HG03066 (cell line): ENCODE measurements at regions not wholly inside any gene's neighbourhood (a gene's known extent, or its start where the extent isn't known, plus 50 kb on each side); places are given as distances from the start of the nearest gene placed in this dataset.
"Not testable (repeated sequence)": the region's sequence is repeated elsewhere in the genome, so short reads cannot be mapped to it uniquely, and the experiment has no call there.

Experiments used
- ATAC-seq: cut with Tn5 transposase; IDR thresholded peaks from one replicate; pipeline ENCODE4 v1.9.1; 2021; ENCODE audit warnings: low read depth; ENCODE audit not compliant: unreplicated experiment

DNA sequence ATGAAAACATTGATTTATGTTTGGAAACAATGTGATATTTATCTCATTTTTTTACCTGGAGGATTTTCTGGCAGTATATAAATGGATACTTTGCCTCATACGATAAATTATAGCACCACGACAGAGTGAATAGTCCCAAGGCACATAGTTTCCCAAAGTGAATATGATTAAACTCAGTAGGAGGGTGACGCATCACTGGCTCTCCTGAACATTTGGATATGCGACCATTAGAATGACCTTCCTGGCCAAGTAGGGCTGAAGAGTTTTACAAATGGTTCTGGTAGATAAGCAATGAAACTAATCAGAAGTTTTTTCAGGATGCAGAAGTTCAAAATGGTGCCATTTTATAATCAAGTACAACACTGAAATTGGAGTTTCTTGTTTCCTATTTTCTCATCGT lies 397.7 kb downstream of the AASDHPPT start:
- no peak for ATAC-seq

DNA sequence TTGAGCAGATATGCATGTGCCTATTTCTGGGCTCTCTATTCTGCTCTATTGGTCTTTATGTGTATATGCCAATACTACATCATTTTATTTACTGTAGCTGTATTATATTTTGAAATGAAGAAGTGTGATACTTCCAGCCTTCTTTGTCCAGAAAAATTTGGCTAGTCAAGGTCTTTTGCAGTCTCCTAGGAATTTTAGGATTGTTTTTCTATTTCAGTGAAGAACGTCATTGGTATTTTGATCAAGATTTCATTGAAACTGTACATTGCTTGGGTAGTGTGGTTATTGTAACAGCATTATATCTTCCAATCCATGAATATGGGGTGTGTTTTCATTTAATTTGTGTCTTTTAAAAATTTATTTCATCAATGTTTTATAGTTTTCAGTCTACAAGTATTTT lies 400.3 kb downstream of the AASDHPPT start:
- no peak for ATAC-seq

DNA sequence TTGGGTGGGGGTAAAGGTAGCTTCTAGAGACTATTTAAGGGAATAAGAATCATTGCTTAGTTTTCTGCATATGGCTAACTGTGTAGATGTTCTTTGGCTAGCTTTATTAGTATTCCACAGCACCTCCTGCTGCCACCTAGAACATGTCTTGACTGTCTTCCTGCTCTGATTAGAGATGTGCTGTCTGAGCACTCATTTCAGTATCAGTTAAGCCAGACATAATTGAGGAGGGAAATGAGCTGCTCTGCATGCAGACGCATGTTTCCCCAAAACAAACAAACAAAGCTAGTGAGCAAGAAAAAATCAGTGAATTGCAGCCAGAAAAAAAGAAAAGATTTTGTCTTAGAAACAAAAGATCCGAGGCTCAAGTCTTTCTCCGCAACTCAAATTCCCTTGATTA lies 402.2 kb downstream of the AASDHPPT start:
- no peak for ATAC-seq

DNA sequence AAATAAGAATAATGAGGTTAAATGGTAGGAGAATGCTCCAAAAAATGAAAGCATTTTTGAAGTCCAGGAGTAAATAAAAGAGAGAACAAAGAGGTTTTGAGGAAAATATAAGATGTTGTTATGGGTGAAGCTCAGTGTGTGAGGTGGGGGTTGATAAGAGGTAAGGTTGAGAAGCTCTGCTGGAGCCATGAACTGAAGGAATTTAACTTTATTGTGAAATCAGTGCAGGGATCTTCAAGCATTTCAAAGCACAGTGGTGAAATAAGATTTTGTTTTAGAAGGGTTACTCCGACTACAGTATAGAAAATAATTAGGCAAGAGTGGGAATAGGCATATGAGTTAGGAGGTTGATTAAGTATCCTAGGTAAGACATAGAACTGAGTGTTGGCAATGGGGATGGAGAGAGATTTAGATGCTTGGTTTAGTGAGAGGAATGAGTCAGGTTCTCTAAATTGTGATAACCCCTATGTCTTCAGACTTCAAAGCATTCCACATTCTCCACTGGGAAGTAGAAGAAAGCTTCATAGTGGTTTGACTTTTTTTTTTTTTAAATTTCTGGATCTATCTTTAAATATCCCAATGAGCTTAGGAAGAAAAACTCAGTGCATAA lies 403.2 kb downstream of the AASDHPPT start:
- no peak for ATAC-seq

DNA sequence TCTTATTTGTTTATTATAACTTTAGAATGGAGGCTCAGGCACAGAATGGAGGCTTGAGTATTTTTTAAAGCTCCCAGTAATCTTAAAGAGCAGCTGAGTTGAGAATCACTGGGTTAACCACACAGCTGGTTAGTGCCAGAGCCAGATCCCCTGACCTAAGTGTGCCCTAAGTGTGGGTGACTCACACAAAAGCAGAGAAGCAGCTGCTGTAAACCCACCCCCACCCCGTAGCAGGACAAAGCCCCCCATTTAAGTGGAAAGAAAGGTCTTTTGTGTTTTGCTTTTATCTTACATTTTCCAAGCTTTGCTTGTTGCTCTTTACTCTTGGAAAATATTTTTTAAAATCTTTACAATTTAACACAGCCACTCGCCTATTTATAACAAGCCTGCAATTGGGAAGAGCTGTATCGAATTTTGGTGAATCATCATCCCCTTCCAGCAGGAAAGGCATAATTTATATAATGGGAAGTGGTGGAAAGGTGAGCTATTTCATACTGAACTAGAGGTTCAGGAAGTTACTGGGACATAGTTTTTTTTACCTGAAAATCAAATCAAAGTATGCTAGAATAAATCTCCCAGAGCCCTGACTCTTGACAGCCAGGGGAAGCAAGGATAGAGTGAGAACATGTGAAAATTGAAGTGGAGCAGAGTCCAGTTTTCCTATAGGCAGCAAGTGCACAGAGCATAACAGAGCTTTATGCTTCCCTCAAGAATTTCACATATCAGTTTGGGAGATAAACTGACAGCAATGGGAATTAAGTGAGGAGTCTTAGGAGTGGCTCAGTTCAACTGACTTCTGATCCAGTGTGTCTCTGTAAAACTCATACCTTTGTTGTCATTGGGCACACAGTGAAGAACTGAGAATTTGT lies 405.7 kb downstream of the AASDHPPT start:
- ATAC-seq, result no peak

DNA sequence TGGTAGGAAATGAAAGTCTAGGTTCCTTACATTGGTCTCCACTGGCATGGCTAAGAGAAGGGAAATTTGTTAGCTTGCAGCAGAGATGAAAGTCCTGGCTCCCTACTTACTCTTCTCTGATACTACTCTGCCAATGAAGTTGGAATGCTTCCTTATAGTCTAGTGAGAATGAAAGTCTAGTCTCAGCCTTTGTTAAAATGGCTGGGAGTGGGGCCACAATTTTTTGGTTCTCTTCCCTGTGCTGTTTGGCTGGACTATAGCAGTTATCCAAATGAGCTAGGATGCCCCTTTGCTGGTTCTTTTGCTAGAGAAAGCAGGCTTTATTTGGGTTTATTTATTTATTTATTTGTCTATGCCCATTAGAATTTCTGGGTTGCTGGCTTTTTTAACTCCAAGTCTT lies 414.3 kb downstream of the AASDHPPT start:
- ATAC-seq, result no peak

DNA sequence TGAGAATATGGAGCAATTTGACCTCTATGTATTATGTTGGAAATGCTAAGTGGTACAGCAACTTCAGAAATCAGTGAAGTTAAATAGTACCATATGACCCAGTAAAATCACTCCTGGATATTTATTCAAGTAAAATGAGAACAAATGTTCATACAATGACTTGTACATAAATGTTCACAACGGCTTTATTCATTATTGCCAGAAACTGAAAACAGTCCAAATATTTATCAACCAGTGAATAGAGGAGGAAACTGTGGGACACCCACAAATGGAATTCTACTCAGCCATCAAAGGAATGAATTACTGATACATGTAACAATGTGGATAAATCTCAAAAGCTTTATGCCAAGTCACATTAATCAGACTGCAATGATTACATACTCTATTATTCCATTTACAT lies 416.3 kb downstream of the AASDHPPT start:
- ATAC-seq, result no peak

DNA sequence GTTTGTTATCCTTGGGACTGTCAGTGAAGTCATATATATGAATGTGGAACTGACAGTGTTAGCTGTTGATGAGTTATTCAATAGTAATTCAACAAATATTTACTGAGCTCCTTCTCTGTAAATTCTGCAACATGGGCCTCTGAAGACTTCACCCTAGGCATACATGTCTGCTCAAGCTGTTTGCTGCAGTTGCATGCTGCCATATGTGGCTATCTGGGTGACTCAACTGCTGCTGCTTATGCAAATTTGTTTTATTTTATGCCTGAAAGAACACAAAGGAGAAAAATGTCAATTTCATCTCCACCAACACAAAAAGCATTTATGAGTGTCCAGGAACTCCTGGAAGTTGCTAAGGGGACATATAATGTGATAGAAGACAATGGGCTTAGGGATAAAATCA lies 417.6 kb downstream of the AASDHPPT start:
- ATAC-seq, result no peak

DNA sequence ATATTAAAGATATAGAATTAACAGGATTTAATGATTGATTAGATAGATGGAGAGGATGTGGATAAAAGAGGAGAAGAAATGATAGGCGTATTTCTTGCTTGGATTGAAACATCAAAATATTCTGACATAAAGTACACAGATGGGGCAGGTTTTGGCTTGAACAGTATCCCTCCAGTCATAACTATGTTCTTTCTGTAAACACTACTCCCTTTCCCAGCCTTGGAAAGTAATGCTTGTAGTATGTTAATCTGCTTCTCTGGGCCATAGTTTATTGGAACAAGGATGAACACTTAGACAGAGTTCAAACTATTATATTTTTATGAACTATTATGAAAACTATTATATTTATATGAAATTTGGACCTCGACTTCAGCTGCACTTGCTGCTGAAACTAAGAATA lies 419.2 kb downstream of the AASDHPPT start:
- ATAC-seq, result no peak

DNA sequence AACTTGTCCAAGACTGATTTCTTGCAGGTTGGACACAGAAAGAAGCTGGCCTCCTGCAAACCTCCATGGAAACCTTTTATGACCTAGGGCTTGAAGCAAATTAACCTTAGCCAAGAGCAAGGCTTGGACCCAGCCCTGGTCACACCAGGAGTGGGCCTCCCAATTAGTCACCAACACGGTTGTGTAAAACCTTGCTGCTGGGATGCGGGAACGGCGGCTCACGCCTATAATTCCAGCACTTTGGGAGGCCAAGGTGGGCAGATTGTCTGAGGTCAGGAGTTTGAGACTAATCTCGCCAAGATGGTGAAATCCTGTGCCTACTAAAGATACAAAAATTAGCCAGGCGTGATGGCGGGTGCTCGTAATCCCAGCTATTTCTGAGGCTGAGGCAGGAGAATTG lies 419.9 kb downstream of the AASDHPPT start:
- no peak for ATAC-seq

DNA sequence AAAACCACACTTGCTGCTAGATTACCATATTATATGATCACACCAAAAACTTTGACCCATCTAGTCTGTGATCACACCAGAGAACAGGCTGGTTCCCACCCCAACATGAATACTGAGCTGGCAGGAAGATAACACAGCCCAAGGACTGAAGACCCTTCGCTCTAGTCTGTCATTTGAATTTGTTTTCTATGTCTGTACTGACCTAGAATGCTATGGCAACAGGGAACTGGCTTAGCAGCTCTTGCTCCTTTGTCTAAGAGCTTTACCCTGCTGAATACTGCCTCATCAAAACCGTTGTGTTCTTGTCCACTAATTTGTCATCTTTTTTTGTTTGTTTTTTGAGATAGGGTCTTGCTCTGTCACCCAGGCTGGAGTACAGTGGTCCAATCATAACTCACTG lies 420.4 kb downstream of the AASDHPPT start:
- ATAC-seq, result no peak

DNA sequence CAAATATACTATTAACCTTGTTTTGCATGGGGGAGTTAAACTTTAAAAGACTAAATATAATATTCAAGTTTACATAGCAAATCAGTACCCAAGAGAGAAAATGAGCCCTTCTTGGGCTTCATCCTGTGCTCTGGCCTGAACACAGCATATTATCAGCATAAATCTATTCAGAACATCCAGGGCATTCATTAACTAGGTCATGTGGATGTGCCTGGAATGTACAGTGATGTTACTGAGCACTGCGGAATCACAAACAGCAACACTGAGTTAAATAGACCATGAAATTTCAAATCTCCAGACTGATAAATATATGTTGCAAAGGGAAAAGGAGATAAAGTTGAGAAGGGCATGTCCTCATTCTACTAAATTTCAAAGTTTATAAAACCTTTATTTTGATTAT lies 426.4 kb downstream of the AASDHPPT start:
- ATAC-seq, result no peak

DNA sequence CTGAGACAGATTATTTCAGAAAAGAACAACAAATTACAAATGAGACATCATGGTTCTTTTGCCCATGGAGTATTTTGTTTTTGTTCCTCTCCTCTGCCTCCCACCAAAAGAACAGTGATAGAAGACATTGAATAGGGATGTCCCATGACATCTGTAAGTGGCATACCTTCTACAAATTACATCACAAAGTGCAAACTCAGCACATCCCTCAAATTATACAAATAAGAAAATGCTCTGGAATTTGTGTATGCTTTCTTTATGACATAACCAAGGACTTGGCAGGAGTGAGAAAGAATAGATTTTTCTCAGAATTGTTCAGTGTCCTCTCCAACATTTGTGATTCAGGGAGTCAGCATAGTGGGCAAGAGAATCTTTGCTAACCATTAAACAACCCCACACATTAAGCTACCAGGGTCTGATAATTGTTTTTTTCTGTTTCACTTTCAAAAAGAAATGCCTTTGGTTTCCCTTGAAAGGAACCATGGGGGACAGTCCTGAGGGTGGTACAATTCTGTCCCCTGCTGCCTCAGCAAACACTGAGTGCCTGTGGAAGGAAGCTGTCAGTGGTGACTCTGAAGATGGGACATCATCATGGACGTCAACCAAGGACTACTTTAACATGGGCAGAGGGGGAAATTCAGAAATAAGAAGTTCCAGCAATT lies 430.3 kb downstream of the AASDHPPT start:
- no peak for ATAC-seq

DNA sequence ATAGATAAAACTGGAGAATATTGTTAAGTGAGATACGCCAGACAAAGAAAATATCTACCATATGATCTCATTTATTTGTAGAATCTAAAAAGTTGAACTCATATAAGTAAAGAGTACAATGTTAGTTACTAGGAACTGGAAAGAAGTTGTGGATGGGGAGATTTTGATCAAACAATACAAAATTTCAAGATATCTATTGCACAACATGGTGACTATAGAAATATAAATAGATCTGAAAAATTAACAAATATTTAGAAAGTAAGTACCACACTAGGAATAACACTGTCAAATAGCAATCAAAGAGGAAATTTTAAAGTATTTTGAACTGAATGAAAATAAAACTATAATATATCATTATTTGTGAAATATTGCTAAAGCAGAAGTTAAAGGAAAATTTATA lies 437.2 kb downstream of the AASDHPPT start:
- no peak for ATAC-seq

DNA sequence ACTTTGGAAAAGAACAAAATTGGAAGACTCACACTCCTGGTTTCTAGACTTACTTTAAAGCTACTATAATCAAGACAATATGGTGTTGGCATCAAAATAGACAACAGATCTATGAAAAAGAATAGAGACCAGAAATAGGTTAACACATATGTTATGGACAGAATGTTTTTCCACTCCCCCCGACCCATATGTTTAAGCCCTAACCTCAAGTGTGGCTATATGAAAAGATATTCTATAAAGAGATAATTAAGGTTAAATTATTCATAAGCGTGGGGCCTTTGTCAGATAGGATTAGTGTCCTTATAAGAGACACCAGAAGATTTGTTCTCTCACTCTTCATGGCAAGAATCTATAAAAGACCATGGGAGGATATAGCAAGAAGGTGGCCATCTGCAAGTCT lies 440.0 kb downstream of the AASDHPPT start:
- no peak for ATAC-seq

DNA sequence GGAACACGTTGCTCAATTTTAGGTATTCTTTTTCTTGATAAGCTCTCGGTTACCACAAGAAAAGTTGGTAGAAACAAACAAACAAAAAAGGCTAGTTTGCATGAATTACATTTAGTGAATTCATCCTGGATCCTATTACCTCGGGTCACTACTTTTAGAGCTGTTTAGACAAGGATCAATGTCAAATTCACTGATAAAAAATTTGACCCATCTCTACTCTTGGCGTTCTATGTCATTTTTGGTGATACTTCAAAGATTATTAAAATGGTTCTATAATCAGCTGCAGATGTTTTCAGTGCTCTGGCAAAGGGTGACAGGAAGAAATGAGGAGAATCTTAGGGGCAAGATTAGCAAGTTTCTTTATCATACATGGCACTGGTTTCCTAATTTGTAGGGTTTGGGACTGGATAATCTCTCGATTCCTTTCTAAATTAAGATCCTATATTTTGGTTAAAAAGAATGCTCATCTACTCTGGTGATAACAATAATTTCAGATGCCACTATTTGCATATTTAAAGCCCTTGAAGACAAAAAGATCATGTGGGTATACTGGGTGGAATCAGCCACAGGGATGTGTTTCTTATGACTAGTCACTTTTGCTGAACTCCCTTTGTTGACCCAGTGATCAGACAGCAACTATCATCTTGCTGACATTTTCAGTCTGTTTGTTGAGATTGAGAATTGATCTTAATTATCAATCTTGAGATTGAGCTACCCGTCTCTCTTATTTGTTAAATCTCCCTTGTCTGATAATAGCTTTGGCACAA lies 442.9 kb downstream of the AASDHPPT start:
- no peak for ATAC-seq

DNA sequence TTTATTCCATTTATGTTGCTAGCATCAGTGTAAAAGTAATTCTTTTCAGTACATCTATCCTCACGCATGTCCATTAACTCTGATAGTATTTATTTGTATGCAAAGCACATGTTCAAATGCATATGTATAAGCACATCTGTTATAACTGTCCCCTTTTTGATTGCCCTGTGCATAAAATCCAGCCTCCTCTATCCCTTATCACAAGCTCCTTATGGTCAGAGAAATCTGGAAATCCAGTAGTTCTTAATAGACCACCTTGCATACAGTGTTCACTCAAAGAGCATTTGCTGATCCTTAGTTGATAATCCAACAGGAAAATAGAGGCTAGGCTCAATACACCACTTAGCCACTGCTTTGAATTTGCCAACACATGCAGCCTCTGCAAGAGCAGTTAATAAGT lies 443.5 kb downstream of the AASDHPPT start:
- no peak for ATAC-seq

DNA sequence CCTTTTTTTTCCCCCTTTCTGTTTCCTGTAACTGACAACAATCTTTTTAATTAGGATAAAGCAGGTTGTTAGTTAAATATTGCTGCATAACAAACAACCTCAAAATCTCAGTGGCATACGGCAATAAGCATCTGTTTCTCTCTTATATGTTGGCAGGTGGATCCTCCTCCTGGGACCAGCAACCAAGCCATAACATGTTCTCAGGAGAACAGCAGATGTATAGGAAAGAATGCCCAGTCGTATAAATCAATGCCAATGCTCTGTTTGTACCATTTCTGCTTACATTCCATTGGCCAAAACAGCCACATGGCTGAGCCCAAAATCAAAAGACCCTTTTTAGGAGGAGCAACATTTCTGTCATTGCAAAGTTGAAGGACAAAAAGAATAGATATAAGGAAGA lies 445.7 kb downstream of the AASDHPPT start:
- no peak for ATAC-seq

DNA sequence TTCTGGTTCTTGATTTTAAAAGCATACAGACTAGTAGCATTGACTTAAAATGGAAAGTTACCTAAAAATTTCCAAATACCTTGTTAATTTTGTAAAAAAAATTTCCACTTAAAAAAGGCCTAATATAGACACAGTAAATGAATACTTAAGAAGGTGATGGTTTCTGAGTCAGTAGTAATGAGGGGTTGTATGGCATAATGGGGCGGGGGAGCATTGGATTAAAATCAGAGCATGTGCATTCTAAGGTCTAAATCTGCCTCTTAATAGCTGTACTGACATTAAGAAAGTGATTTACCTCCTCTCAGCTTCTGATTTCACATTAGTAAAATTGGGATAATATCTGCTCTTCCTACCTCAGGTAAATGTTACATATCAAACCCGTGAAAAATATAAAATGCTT lies 446.5 kb downstream of the AASDHPPT start:
- ATAC-seq, result no peak

DNA sequence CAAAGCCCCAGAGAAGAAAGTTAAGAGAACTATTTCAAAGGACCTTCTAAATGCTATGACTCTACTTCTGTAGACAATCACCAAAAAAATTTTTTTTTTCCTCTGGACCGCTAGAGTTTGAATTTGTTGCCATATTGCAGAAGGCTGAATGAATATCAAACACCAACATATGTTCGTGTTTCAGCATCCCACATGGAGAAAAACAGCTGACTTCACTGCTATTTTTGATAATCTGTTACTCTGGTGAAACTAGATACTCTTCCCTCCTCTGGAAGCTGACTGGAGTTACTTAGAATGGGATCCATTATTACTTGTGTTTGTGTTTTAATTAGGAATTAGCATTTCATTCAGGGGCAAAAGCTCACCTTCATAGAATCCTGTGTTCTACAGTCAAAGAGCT lies 447.0 kb downstream of the AASDHPPT start:
- ATAC-seq, result no peak

DNA sequence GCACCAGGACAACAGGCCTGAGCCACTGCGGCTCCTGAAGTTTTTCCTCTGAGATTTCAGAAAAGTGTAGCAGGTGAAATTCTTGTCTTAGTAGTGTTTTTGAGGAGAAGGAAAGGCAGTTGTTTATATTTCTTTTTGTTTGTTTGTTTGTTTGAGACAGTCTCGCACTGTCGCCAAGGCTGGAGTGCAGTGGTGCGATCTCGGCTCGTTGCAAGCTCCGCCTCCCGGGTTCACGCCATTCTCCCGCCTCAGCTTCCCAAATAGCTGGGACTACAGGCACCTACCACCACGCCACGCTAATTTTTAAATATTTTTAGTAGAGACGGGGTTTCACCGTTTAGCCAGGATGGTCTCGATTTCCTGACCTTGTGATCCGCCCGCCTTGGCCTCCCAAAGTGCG lies 454.2 kb downstream of the AASDHPPT start:
- ATAC-seq, result not testable (repeated sequence)
